Muscle of back (tissue), 3 donors: ENCODE measurements at regions not wholly inside any gene's neighbourhood (a gene's known extent, or its start where the extent isn't known, plus 50 kb on each side); places are given as distances from the start of the nearest gene placed in this dataset.
A peak's percentile ranks its signal among the peaks of the same experiment; 100 is the strongest.

Experiments
- DNase-seq, 3 donors: peaks; one replicate each; pipeline versions ENCODE4 v3.0.0 to v3.0.0-alpha.2; 2013

DNA sequence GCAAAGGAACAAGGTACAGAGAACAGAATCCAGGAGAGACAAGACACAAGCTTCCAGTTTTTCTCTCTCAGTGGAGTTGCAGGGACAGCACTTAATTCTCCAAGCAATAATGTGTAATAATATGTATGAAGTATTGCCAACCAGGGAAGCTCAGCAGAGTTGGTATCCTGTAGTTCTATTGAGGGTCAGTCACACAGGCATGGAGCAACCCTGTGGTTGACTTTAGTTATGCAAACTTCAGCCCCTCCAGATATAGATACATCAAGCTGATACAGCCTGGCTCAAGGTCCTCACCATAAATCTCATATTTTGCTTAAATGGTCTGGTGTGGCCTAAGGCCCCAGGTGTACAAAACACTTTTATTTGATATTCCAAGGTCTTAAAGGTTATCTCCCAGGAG is 248.6 kb upstream of the EPHA5 start:
- no peak for DNase-seq

DNA sequence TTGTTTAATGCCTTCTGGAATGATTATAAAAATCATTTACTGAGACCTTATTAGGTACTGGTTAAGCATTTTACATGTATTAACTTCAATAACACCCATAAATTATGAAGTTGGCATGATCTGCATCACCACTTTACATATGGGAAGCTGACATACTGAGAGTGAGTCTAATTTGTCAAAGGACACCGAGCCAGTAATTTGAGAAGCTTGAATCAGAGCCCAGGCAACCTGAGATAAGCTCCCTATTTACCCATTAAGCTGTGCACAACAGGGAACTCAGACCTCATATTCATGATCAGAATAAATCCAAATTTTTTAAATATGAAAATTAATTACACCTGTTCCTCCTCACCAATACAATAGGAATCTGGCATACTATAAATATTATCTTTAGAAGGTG is 247.9 kb upstream of the EPHA5 start:
- no peak for DNase-seq

DNA sequence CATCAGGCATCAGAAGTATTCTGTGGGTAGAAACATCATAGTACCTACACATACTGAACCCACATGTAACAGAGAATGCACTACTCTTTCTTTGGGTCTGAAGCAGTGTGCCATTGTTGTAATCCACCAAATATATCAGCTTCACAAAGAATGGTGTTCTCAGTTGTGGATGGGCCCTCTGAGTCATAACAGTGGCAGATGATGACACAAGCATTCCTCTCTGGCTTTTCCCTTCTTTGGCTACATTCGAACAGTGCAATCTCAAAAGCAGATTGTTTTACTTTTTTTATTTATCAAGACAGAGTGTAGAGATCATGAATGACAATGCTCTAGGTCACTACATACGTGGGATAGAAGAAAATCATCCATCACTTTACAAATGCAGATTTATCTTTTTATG is 247.2 kb upstream of the EPHA5 start:
- DNase-seq = peak in 1 of 3 donors; percentile 13

DNA sequence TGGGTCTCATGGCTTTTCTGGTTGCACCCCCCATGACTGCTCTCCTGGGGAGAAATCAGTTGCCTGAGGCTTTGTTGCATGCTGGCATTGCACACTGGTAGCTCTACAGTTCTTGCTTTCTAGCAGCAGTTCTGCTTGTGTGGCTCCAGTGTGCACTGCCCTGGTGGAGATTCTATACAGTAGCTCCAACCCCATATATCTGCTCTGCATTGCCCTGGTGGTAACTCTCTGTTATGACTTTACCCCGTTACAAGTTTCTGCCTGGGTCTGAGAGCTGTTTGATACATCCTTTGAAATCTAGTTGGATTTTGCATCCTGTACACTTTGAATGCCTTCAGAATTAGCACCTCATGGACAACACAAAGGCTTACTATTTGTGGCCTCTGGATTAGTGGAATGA is 241.4 kb upstream of the EPHA5 start:
- DNase-seq = no peak

DNA sequence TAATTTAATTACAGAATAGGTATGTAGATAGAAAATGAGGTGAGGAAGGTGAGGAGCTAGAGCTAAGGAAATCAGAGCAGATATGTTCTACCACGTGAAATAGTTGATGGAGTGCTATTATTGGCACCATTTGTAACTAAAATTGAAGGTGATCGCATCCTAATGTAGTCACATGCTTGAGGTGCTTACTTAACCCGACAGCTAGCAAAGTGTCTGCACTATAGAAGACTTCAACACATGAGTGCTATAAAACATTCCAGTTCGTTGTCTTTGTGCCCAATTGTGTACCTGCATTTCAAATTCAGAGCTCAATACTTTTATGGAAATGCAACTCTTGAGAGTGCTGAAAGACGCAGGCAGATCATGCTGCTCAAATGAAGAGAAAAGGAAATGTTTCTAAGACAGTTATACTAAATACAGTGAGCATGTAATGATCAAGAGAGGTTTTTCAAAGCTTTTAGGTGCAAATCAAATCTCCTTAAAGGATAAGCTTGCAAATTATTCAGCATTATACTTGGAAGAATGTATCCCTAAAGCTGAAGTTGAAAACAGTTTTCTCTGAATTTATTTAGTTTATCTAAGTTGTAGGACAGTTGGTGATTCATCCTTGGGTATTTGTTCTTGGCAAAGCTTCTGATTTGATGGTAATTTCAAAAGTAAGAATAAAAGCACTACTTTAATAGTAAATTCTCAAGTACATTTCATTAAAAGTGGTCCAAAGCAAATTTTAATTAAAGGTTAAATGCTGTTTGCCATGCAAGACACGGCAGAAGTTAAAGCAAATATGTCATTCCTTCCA is 223.9 kb upstream of the EPHA5 start:
- DNase-seq = no peak

DNA sequence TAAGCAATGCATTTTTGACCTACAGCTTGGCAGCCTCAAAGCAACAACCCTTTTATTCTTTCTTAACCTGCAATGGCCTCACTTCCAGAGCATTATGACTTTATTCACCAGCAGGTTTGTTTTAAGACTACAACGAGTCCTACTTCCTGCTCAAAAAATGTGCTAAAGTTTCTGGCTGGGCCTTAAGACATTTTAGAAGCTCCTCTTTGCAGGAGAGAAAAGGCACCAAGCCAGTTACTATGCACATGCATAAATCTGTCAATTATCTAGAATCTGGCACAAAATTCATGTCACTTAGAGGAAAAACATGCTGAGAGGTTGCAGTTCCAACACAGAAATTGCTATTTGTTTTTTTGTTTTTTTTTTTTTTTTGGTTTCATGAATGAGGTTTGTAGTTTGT is 223.0 kb upstream of the EPHA5 start:
- peak in 2 of 3 donors; percentile 1 to 16 for DNase-seq

DNA sequence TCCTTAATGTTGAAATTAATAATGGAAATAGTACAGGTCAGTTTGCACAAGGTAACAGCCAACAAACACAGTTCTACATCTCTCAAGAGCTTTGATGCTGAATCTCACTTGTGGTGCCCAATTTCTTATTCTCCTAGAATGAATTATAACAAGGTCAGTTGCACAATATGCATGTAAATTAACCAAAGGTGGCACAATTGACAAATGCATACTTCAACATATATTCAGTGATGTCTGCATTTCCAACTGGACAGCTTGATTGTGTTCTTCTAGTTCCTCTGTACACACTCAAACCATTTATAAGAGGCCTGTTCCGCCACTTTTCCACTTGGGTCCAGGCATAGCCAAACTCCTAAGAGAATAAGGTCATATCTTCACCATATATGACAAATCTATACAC is 210.3 kb upstream of the EPHA5 start:
- DNase-seq = peak in 2 of 3 donors; percentile 4 to 16

DNA sequence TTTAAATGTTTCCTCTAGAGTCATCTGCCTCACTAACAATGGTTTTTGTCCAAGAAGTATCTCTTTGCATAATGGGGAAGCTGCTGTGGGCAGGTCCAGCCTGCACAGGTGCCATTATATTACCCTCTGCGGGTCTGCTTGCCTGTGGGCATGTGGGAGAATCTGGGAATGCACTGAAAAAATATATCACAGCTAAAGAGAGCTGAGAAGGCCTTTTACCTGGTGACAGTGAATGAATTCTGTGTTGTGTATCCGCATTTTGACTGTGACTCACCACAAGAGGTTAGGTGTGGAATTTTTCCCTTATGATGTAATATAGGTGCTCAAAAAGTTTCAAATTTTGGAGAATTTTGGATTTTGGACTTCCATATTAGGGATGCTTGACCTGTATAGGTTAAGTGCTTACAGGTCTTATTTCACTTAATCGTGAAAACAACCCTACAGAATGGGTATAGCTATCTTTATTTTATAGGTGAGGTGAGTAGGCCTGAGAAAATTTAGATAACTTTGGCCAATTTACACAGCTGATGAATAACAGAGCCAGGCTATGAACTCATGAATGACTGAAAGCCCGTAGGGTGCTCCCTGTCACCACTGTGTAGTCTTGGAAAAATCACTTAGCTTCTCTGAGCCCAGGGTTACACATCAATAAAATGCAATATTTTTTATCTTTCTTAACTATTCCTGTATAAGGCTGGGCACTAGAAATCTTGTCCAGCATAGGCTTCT is 198.0 kb upstream of the EPHA5 start:
- no peak for DNase-seq

DNA sequence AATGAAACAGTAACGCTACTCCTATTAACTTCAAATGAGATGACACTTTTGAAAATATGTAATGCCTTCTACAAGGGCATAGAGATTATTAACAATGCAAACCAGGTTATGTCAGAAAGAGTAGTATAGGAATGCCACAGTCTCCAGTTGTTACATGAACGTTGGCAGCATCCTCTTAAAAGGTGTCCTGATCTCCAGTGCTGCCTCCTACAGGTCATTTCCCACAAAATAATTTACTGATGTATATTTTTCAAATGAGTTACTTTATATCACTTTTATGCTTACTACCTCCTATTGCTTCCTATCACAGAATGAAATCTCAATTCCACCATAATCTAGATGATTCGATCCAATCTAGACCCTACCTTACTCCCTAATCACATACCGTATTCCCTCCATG is 195.2 kb upstream of the EPHA5 start:
- no peak for DNase-seq

DNA sequence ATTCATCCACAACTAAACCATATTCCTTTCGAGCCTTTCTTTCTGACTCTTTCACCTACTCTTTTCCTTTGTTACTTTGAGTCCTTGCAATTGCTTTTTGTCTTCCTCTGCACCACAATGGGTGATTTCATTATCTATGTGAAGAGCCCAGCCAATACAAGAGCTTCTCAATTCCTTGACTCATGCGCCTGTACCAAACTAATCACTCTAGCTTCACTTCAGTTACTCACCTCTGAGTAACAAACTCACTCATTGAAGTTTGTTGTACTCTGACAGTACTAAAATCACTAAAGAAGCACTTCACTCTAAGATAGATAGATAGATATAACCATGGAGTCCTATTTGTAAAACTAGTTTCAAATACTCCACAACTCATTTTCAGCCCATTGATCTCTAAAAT is 191.7 kb upstream of the EPHA5 start:
- DNase-seq = no peak

DNA sequence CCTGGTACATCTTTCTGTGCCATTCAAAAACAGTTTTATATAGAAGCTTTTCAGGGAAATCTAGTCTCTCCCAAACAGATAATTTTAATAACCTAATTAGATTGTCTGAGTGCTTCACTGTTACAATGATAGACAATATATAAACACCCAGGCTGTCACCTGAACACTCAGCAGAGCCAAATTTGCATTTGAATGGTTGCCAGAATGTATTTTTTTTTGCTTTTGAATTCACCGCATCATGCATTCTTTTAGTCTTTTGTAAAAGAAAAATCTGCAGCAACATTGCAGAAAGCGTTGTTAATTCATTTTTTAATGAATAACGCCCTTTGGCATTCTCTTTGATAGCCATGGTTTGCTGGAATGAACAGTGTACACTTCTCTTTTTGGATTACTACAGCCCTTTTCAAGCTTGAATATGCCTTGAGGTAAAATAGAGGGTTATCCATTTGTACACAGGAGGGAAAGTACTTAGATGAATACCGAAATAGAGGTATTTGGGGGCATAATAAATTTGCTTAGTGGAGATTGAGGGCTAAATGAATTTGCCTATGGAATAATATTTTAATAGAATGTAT is 175.0 kb upstream of the EPHA5 start:
- no peak for DNase-seq

DNA sequence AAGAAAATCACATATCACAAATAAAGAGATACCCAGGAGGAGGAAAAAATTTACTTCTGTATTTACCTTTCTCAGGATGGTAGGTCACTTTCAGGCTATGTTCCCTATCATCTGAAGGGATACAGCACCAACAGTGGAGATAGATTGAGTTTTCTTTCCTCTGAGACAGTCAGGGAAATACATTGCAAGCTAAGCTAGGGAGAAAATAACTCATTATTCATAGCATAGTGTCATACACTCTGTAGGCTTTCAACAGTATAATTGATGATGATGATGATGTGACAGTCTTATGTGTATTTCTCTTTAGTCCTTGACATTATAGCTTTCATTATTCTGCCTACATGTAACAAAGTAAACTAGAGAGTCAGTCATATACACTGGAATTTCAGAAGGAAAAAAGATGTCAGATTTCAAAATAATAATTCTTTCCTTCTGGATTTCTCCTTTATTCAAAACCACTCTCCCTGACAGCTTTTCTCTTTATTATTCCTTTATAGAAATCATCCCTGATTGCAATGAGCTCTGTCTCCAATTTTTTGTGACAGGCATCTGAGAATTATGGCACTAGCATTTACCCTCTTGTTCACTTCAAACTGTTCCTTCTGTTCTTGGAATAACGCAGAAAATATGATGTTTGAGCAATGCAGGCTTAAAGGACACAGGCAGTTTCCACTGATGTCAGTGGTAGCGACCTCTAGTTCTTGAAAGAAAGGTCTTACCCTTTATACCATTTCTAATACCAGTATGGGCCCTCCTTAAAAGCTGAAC is 169.1 kb upstream of the EPHA5 start:
- no peak for DNase-seq

DNA sequence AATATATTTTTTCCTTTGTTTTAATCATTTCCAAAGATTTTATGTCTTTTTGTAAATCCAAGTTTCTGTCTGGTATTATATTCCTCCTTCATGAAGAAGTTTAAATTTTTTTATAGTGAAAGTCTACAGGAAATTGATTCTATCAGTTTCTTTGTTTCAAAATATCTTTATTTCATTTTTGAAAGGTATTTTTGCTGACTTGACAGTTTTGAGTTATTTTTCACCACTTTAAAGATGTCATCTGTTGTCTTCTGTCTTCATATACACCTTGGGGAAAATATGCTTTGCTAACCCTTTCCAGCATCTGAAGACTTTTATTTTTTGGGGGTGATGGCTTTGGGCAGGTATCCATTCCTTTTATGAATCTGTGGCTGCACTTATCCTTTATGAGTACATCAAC is 164.4 kb upstream of the EPHA5 start:
- no peak for DNase-seq

DNA sequence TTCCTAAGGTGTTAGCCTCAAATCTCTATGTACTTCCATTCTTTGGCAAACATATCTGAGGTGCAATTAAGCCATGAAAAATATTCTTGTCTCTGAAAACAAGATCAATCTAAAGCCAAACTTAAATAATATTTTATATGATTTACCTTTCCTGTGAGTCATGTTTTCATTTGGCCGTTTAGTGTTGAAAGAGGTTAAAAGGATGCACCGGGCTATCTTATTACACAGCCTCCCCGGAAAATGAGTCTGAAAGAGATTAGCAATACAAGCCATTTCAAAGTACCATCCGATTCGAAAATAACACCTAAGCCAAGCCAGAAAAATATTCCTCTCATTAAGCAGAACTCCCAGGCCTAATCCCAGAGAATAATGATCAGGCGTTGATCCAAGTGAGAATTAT is 161.5 kb upstream of the EPHA5 start:
- no peak for DNase-seq

DNA sequence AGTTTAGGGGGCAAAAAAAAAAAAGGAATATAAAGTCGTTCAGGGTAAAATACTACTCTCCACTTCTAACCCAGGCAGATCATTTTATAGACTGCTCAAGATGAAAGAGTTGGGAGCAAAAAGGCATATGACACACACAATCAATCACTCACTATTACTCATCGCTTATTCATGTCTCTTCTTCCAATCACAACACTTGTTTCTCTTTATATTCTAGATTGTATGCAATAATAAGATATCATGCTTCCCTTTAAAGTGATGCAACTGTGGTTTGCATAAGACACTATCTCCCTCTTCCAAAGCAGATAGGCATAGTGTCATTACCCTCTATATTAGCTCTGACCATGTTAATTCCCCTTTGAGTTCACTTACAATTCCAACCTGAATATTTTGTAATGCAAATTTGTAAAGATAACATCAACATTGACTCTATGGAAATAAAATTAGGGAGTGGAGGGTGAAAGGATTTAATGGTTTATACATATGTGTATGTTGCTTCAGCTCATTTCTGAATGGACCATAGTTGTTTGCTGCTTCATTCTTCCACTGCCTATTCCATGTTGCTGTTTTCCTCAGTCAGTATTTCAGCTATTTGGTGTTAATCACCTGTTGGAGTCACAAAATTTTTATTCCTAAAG is 154.9 kb upstream of the EPHA5 start:
- DNase-seq = peak in 1 of 3 donors; percentile 6

DNA sequence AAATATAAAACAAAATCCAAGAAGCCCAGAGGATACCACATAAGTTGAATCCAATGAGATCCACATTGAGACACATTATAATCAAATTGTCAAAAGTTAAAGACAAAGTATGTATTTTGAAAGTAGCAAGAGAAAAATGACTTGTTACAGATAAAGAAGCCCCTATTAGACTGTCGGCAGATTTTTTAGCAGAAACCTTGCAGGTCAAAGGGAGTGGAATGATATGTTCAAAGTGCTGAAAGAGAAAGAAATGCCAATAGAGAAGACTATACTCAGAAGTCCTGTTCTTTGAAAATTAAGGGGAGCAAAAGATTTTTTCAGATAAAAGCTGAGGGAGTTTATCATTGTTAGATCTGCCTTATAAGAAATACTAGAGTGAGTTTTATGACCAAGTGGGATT is 148.9 kb upstream of the EPHA5 start:
- DNase-seq = no peak

DNA sequence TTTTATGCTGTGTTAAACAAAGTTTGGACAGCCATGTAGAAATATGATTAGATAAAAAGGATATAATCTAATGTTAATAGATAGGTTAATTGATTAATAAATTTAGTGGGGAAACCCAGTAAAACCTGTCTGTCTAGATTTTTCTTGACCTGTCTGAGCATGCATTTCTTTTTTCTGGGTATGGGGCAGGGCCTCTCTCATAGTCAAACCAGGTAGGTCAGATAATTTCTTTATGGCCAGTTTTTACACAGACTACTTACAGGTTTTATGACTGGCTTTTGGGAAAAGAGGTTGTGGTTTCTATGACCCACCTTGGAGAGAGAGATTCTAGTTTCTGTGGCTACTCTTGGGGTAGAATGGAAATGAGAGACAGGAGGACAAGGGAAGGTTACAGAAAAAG is 135.6 kb upstream of the EPHA5 start:
- no peak for DNase-seq

DNA sequence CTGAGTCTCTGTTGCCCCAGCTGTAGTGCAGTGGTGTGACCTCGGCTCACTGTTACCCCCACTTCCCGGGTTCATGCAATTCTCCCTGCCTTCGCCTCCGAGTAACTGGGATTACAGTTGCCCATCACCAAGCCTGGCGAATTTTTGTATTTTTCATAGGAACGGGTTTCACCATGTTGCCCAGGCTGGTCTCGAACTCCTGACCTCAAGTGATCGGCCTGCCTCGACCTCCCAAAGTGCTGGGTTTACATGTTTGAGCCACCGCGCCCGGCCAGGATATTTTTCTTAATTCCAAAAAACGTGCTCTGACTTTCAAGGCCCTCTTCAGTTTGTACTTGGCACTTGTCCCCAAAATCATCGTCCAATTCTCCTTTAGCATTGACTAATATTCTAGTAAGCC is 129.2 kb upstream of the EPHA5 start:
- DNase-seq = no peak

DNA sequence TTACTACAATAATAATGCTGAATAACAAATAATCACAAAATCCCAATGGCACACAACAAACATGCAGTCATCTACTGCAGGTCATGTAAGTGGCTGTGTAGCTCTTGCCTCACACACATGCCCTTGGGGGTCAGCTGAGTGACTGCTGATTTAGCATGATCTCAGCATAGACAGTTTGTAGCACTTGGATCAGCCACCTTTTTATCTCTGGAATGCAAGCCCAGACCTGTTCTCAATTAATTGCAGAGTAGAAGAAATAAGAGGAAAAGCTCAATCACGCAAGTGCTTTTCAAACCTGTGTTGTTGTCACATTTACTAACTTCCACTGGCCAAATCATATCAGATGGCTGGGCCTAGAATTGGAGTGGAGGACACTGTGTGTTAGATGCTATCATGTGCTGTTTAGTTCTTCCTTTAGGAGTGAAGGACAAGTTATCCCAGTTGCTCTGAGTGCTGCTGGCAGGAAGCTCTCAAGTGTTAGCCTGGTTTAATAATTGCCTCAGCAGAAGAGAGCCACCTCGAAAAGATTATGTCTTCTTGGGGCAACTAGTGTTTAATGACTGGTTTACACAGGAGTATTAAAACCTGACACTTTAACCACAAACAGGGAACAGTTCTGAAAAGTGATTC is 128.3 kb upstream of the EPHA5 start:
- DNase-seq = no peak

DNA sequence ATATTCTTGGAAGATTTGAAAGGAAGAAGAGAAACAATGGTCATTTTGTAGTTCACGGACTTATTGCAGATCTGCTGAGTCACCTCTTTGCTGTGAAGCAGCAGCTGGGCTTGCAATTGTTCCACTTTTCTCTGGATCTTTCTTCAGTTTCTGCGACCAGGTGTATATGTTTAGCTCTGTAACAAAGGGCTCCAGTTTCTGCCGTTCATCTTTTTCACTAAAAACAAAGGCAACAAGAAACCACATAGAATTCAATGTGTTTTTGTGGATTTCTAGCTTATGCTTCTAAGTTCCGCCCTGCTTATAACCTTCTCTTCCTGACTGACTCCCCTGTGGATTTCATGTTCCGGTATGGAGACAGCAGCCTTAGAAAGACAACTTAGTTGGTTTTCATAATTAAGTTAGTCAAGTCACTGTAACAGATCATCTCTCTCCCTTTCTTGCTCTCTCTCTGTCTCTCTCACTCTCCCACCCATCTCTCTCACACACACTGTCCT is 121.6 kb upstream of the EPHA5 start:
- peak in 1 of 3 donors; percentile 30 for DNase-seq

DNA sequence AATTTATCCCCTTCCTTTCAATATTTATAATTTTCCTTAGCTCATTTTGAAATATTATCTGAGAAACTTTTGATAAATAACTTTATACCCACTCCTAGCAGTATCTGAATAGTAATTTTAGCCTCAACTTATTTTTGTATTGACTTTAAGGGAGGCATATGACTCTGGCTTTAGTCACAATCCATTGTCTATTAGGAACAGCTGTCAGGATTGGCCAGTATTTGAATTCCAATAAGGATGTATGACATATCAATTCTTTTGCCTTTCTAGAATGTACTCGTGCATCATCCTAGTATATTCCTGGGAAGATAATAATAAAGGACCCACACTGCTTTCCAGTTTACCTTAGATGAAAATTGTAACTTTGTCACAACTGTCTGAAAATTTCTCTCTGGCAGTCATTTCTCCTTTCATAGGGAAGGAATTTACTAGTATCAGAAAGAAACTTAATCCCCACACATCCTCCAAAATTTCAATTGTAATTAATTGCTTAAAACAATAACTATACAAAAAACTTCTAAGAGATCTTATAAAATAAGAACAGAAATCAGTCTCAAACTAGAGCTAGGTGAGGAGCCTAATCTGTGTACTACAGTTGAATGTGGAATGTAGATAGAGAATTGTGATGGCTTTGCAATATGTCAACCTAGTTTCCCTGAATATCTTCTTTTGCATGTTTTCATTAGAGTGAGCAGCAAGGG is 121.0 kb upstream of the EPHA5 start:
- DNase-seq = no peak
